ENCODE measurements at regions not wholly inside any gene's neighbourhood (a gene's known extent, or its start where the extent isn't known, plus 50 kb on each side); places are given as distances from the start of the nearest gene placed in this dataset.

GRCh38 chr4:132910229-132910748 lies 238.8 kb upstream of the PCDH10 start:
- no peak for DNase-seq

DNA sequence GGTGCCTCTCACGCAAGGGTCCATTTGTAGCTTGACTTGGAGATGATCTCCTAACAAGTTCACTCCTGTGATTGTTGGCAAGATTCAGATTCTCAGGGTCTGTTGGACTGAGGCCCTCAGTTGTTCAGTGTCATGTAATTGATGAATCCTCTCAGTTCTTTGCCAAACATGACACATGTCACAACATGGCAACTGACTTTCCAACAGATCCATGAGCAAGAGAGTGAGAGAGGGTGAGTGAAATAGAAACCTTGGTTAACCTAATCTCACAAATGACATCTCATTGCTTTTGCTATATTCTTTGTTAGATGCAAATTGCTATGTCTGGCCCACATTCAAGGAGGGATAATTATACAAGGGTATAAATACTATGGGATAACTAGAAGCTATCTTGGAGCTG lies 231.0 kb upstream of the PCDH10 start:
- no peak for DNase-seq

- no peak for DNase-seq
These were observed 225.6 kb upstream of the PCDH10 start for GRCh38 chr4:132923516-132923915.

- no peak for DNase-seq
These were observed 214.2 kb upstream of the PCDH10 start for GRCh38 chr4:132934911-132935310.

DNA sequence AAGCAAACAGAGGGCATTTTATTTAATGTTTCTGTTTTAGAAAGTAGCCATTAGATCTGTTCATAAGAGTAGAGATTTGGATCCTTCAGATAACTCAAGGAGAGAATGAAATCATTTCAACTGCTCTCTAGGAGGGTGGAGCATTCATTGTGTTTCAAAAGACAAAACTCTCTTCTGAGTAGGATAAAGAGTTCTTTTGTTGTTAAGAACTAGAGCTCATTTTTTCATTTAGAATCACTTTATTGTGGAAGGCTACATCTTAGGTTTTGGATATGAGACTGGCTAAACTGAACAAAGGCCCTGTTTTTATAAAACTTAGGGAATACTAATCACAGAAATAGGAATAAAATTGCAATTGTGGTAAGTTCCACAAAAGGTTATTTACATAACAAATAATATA lies 193.9 kb upstream of the PCDH10 start:
- no peak for DNase-seq

DNA sequence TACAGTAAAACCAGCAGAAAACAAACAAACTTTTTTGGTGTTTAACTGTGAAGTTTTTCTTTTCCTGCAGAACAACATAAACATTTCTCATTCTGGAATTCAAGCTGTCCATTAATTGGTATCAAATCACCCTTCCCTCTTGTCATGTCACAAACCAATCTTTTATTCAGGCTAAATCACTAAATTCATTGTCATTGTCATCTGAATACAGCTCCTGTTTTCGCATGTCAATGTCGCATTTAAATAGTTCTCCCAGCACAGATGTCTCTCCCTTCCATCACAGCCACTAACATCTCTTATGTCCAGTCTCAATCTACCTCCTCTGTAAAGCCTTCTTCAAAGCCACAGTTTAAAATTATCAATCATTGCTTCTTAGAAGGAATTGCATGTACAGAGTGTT lies 192.1 kb upstream of the PCDH10 start:
- DNase-seq = no peak

DNA sequence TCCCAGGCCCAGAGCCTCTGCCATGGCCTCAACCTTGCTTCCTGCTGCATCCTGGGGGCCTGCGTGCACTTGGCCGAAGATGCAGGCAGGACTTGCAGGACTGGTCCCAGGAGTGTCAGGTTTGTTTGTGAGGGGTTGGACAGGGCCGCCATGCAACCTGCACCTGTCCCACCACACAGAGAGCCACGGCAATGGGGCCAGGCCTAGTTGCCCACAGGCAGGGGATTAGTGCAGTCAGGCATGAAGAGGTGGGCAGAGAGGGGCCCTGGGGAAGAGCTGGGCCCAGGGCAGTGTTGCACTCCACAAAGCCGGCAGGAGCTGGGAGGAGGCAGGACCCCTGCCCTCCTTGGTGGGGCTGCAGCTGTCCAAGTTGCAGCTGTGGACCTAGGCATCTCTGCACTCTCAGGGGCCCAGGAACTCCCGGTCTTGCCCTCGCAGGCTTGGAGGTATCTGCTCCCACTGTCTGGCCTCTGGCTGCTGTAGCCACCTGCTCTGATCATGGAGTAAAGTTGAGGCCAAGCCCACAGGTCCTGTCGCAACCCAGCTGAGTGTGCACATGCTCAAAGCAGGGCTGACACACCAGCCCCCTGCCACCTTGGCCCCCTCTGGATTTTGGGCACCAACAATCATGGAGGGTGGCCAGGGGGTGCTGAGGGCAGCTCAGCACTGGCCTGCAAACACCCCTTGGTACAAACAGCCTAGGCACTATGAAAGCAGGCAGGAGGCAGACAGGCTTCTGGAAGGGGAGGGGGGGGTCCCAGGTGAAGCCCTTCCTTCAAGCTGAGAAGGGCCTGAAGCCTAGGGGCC lies 190.4 kb upstream of the PCDH10 start:
- DNase-seq = no peak

DNA sequence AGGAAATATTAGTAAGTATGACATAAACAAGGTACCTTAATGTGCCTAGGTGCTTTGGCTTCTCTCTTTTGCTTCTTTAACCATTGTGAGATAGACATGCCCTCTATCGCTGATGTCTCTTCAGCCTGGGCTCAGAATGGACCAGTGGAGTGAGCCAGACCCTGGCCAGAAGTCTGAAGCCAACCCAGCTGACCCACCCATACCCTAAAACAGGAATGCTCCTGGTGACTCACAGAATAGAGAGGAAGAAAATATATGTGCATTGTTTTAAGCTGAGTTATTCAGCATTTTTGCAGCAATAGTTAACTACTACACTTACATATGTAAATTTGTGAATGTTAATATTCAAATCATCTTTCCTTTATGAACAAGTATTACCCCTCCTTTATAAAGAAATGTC lies 167.5 kb upstream of the PCDH10 start:
- no peak for DNase-seq

GRCh38 chr4:132982151-132982550 lies 166.9 kb upstream of the PCDH10 start:
- no peak for DNase-seq

DNA sequence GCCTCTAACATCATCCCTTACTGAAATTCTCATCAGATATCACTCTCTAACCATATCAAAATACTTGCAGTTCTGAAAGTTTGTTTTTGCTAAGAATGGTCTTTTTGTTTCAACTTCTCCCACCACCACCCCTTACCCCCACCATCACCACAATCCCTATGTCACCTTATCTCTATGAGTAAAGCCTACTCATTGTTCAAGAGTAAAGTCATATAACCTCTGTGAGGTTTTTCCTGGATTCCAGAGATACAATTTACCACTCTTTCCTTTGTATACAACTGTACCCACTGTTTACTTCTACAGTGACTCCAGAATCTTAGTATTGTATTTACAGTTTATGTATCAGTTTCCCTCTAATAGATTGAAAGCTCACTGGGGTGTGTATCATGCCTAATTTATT lies 158.0 kb upstream of the PCDH10 start:
- DNase-seq = no peak

GRCh38 chr4:132992686-132993085 lies 156.4 kb upstream of the PCDH10 start:
- no peak for DNase-seq

GRCh38 chr4:132998585-132999230 lies 150.4 kb upstream of the PCDH10 start:
- DNase-seq = no peak

DNA sequence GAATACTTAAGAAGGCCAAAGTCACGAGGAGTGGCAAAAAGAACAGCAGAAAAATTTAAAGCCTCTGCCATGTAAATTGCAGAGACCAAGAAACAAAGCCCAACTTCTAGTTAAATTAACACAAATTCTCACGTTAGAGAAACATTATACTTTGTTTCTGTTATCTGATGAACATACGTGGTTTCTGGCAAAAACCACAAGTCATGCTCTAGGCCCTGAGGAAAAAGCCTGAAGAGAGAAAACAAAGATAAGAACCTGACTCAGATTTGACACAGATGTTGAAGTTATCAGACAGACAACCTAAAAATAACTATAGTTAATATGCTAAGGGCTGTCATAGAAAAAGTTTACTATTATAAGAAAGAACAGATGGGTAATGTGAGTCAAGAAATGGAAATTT lies 149.1 kb upstream of the PCDH10 start:
- no peak for DNase-seq

DNA sequence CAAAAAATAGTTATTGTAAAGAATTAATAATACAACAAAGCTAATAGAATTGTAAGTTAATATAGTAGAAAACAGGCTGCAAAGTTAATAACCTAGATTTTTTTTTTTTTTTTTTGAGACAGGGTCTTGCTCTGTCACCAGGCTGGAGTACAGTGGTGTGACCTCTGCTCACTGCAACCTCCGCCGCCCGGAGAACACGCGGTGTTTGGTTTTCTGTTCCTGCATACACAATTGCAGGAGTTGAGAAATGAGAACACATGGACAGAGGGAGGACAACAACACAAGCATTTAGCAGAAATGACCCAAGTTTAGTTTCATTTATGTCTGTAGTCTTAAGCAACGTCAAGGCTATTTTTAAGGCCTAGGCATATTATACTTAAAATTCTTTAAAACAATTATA lies 145.9 kb upstream of the PCDH10 start:
- no peak for DNase-seq

GRCh38 chr4:133014473-133015135 lies 134.5 kb upstream of the PCDH10 start:
- DNase-seq = no peak

- no peak for DNase-seq
These were observed 103.8 kb upstream of the PCDH10 start for GRCh38 chr4:133045288-133045687.

DNA sequence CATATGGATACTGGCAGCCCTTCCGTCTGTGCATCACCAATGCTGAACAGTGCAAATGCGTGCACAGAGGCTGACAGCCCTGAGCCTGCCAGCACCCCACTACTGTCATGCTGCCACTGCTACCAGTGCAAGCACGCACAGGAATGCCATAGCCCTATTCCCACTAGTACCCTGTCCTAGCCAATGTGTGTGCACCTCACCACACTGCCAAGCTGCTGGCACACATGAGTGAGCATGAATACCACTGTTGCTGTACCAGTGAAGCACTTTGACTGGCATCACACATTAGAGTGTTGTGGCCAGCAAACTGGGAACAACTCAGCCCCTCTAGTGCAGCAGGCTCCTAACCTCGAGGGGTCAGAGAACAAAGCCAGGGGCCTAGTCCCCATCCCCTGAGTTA lies 102.9 kb upstream of the PCDH10 start:
- no peak for DNase-seq

GRCh38 chr4:133058701-133059100 lies 90.4 kb upstream of the PCDH10 start:
- DNase-seq = no peak

GRCh38 chr4:133059117-133059516 lies 90.0 kb upstream of the PCDH10 start:
- DNase-seq = no peak

- no peak for DNase-seq
These were observed 86.2 kb upstream of the PCDH10 start for GRCh38 chr4:133062851-133063250.

DNA sequence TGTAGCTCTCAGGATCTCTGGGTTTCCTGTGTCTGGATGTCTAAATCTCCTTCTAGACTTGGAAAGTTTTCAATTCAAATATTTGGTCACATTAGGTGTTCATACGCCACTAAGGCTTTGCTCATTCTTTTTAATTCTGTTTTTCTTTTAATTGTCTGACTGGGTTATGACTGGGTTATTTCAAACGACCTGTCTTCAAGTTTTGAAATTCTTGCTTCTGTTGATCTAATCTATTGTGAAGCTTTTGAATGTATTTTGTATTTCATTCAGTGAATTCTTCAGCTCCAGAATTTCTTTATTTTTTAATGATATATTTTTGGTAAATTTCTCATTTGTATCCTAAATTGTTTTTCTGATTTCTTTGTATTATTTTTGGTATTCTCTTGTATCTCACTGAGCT lies 81.0 kb upstream of the PCDH10 start:
- no peak for DNase-seq

DNA sequence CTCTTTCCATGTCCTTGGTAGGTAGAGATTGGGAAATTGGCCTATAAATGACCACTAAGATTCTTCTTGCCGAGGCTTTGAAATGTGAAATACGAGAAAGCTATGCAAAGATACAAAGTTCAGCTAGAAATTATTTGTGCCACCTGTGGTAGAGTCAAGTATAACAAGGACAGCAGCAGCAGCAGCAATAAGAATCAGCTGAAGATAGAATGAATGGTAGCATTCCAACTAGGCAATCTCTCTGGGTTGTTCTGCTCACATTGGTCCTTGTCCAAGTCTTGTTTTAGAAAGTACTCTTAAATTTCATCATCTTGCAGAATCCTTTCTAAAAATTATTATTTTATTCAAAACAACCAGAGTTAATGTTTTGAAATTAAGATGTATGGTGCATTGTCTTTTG lies 67.8 kb upstream of the PCDH10 start:
- no peak for DNase-seq

DNA sequence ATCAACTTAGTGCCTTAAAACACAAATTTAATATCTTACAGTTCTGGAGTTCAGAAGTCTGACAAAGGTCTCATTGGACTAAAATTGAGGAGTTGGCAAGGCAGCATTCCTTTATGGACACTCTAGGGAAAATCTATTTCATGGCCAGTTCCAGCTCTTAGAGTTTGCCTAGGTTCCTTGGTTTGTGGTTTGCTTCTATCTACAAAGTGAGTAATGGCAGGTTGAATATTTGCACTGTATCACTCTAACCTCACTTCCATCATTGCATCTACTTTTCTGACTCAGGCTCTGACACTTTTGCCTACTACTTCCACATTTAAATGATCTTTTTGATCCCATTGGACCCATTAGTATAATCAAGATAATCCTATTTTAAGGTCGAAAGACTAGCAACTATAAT lies 64.7 kb upstream of the PCDH10 start:
- no peak for DNase-seq

- no peak for DNase-seq
These were observed 53.5 kb upstream of the PCDH10 start for GRCh38 chr4:133095591-133095990.
